ENCODE measurements at regions not wholly inside any gene's neighbourhood (a gene's known extent, or its start where the extent isn't known, plus 50 kb on each side); places are given as distances from the start of the nearest gene placed in this dataset.

DNA sequence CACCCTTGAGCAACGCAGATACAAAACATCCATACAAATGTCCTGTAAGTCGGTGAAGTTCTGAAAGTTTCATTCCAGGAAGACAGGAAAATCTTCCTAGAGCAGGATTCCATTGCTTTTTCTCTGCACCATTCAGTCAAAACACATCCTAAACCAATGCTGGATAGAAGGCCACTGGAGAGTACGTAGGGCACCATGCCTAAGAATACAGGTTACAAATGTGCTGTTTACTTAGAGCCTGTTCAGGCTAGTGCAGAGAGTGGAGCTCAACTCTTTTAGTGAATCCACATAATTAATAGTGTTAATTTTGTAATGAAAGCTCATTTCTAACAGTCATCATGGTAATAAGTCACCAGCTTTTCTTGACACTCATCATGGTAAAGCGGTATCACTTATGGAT is 187.6 kb downstream of the NHLRC3 start:
- Histone ChIP-seq H3K27ac (no peak overlapping the region), H3F3A (ENCODE audit: insufficient read depth) (no peaks in the 10 kb centered on the region), H3K9me3 (ENCODE audit: low read depth) (no peaks in the 10 kb centered on the region), H3K4me3 (no peak overlapping the region), H3K9me2 (ENCODE audit: insufficient read depth) (no peaks in the 10 kb centered on the region), H3K4me1 (ENCODE audit: insufficient read depth) (no peaks in the 10 kb centered on the region), H3K4me2 (ENCODE audit: unreplicated experiment) (no peak overlapping the region), H2AFZ (no peak overlapping the region), H3K36me3 (ENCODE audit: low read depth) (no peaks in the 10 kb centered on the region), H3K9ac (no peak overlapping the region), H3K27me3 (replicated peaks; ENCODE audit: insufficient read depth) (no peaks in the 10 kb centered on the region), H4K20me1 (ENCODE audit: insufficient read depth) (no peaks in the 10 kb centered on the region), H3K79me2 (ENCODE audit: insufficient read depth) (no peaks in the 10 kb centered on the region)
- TF ChIP-seq EZH2 (IDR thresholded peaks at IDR 0.05; ENCODE audit: insufficient read depth, poor library complexity, severe bottlenecking): no peak
- no peak for TF ChIP-seq EZH2phosphoT487 (IDR thresholded peaks at IDR 0.05; ENCODE audit: insufficient read depth, low read depth)
- in situ Hi-C loops (cut with MboI): no loop called here
- 52 to 60% methylated on average over 4 of the region's 4 CpGs for WGBS, 2 experiments (ENCODE audit: low coverage in 1 of 2, low lambda C conversion rate in 2 of 2, missing lambda C conversion rate in 2 of 2)
- no peak for DNase-seq

DNA sequence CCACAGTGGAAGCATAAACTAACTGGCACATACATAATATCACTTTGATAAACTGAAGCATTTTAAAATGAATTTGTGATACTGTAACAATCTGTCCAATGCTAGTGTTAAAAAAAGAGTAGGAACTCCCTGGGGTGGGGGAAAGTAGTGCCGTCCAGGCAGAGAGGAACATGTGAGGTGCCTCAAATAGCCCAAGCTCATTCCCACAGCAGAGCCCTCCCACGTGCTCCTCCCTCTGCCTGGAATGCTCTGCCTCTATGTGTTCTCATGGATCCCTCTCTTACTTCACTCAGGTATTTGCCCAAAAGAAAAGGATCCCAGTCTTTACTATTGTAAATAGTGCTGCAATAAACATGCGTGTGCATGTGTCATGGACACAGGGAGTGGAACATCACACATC is 188.1 kb downstream of the NHLRC3 start:
- H3K27ac ChIP-seq: no peak overlapping the region
- no peaks in the 10 kb centered on the region for H3K79me2 ChIP-seq (ENCODE audit: insufficient read depth)
- no peak overlapping the region for H3K4me3 ChIP-seq
- no peaks in the 10 kb centered on the region for H3K9me2 ChIP-seq (ENCODE audit: insufficient read depth)
- no peak overlapping the region for H2AFZ ChIP-seq
- H4K20me1 ChIP-seq (ENCODE audit: insufficient read depth): no peaks in the 10 kb centered on the region
- no peaks in the 10 kb centered on the region for H3K4me1 ChIP-seq (ENCODE audit: insufficient read depth)
- no peaks in the 10 kb centered on the region for H3K36me3 ChIP-seq (ENCODE audit: low read depth)
- H3K9me3 ChIP-seq (ENCODE audit: low read depth): no peaks in the 10 kb centered on the region
- no peaks in the 10 kb centered on the region for H3K27me3 ChIP-seq (replicated peaks; ENCODE audit: insufficient read depth)
- TF ChIP-seq EZH2phosphoT487 (IDR thresholded peaks at IDR 0.05; ENCODE audit: insufficient read depth, low read depth): no peak
- TF ChIP-seq EZH2 (IDR thresholded peaks at IDR 0.05; ENCODE audit: insufficient read depth, poor library complexity, severe bottlenecking): no peak
- no peak for DNase-seq
- 32 to 36% methylated on average over 3 of the region's 3 CpGs for WGBS, 2 experiments (ENCODE audit: low coverage in 1 of 2, low lambda C conversion rate in 2 of 2, missing lambda C conversion rate in 2 of 2)
- no peak overlapping the region for H3K9ac ChIP-seq
- H3K4me2 ChIP-seq (ENCODE audit: unreplicated experiment): no peak overlapping the region
- in situ Hi-C loops (cut with MboI): no loop called here
- no peaks in the 10 kb centered on the region for H3F3A ChIP-seq (ENCODE audit: insufficient read depth)

DNA sequence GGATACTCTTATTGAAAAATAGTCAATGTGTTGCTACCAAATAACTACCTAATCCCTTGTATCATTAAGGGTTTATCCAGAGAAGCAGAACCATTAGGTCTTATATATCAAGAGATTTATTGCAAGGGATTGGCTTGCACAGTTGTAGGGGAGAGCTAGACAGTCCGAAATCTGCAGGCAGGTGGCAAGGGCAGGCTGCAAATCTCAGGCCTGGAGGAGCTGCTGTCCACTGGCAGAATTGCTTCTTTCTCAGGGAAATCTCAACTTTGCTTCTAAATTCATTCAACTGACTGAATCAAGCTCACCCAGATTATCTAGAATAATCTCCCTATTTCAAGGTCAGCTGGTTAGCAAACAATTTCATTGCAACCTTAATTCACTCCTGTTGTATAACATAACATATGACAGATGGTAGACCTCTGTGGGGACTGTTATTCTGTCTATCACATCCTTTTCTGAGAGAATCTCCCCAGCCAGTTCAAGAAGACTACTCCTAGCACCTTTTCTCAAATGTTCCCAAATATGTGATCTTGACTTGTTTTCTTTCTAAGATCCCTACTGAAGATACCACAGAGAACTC is 194.2 kb downstream of the NHLRC3 start:
- Histone ChIP-seq H3K9ac (no peak overlapping the region), H3K9me2 (ENCODE audit: insufficient read depth) (no peaks in the 10 kb centered on the region), H3K27me3 (replicated peaks; ENCODE audit: insufficient read depth) (peaks cover 4% of the 10 kb centered on the region; the same call in 1 of the 2 replicates), H3K4me2 (ENCODE audit: unreplicated experiment) (no peak overlapping the region), H3F3A (ENCODE audit: insufficient read depth) (no peaks in the 10 kb centered on the region), H3K4me1 (ENCODE audit: insufficient read depth) (no peaks in the 10 kb centered on the region), H3K4me3 (no peak overlapping the region), H4K20me1 (ENCODE audit: insufficient read depth) (no peaks in the 10 kb centered on the region), H3K79me2 (ENCODE audit: insufficient read depth) (no peaks in the 10 kb centered on the region), H3K27ac (no peak overlapping the region), H2AFZ (no peak overlapping the region), H3K9me3 (ENCODE audit: low read depth) (no peaks in the 10 kb centered on the region), H3K36me3 (ENCODE audit: low read depth) (no peaks in the 10 kb centered on the region)
- no peak for TF ChIP-seq EZH2phosphoT487 (IDR thresholded peaks at IDR 0.05; ENCODE audit: insufficient read depth, low read depth)
- TF ChIP-seq EZH2 (IDR thresholded peaks at IDR 0.05; ENCODE audit: insufficient read depth, poor library complexity, severe bottlenecking): no peak
- in situ Hi-C loops (cut with MboI): no loop called here
- 25 to 37% methylated on average over 1 of the region's 1 CpG for WGBS, 2 experiments (ENCODE audit: low coverage in 1 of 2, low lambda C conversion rate in 2 of 2, missing lambda C conversion rate in 2 of 2)
- no peak for DNase-seq

DNA sequence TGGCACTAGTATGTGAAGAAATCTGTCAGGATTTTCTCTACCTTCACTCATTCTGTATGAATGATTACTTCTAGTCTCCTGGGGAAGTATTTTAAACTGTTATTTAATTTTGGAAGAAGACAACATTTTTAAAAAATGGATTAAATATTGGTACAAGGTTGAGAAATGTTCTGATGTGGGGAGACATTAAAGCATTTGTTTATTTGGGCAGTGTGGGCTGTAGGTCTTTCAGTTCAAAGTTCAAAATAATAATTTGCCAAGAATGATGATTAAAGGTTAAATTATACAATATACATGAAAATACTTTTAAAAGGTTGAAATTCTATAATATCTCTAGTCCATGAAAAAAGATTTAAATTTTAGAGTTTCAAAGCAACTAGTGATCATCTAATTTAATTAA is 194.7 kb downstream of the NHLRC3 start:
- TF ChIP-seq EZH2 (IDR thresholded peaks at IDR 0.05; ENCODE audit: insufficient read depth, poor library complexity, severe bottlenecking) (no peak), EZH2phosphoT487 (IDR thresholded peaks at IDR 0.05; ENCODE audit: insufficient read depth, low read depth) (no peak)
- no peaks in the 10 kb centered on the region for H4K20me1 ChIP-seq (ENCODE audit: insufficient read depth)
- no peak for DNase-seq

DNA sequence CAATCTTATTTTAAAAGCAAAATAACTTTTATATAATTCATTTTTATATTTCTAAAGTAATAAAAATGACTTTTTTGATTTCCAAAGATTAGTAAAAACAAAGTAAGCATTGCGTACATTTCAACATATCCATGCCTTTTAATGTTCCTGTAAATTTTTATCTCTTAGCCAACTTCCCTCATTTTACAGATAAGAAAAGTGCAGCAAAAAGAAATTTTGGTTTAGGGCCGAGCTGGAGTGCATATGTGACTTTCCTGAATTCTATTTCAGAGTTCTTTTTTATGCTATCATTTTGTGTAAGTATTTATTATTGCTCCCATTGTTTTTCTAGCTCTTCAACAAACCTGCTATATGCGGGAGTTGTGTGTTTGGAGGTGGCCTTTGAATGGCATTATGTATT is 195.3 kb downstream of the NHLRC3 start:
- no peak overlapping the region for H3K27ac ChIP-seq
- peaks cover 8% of the 10 kb centered on the region; the same call in 1 of the 2 replicates for H3K27me3 ChIP-seq (replicated peaks; ENCODE audit: insufficient read depth)
- no peaks in the 10 kb centered on the region for H3K9me2 ChIP-seq (ENCODE audit: insufficient read depth)
- H4K20me1 ChIP-seq (ENCODE audit: insufficient read depth): no peaks in the 10 kb centered on the region
- no peak overlapping the region for H3K4me3 ChIP-seq
- no peaks in the 10 kb centered on the region for H3K9me3 ChIP-seq (ENCODE audit: low read depth)
- H3K4me1 ChIP-seq (ENCODE audit: insufficient read depth): no peaks in the 10 kb centered on the region
- H3K9ac ChIP-seq: no peak overlapping the region
- H3K36me3 ChIP-seq (ENCODE audit: low read depth): no peaks in the 10 kb centered on the region
- in situ Hi-C loops (cut with MboI): no loop called here
- WGBS, 2 experiments (ENCODE audit: low coverage in 1 of 2, low lambda C conversion rate in 2 of 2, missing lambda C conversion rate in 2 of 2): 47 to 58% methylated on average over 3 of the region's 3 CpGs
- H3K4me2 ChIP-seq (ENCODE audit: unreplicated experiment): no peak overlapping the region
- TF ChIP-seq EZH2phosphoT487 (IDR thresholded peaks at IDR 0.05; ENCODE audit: insufficient read depth, low read depth) (no peak), EZH2 (IDR thresholded peaks at IDR 0.05; ENCODE audit: insufficient read depth, poor library complexity, severe bottlenecking) (no peak)
- no peak for DNase-seq
- H2AFZ ChIP-seq: no peak overlapping the region
- H3K79me2 ChIP-seq (ENCODE audit: insufficient read depth): no peaks in the 10 kb centered on the region
- no peaks in the 10 kb centered on the region for H3F3A ChIP-seq (ENCODE audit: insufficient read depth)

More for the DNA sequence above, 194.7 kb downstream of the NHLRC3 start:
- H3K4me3 ChIP-seq: no peak overlapping the region
- in situ Hi-C loops (cut with MboI): no loop called here
- no peaks in the 10 kb centered on the region for H3K9me3 ChIP-seq (ENCODE audit: low read depth)
- H3K4me1 ChIP-seq (ENCODE audit: insufficient read depth): no peaks in the 10 kb centered on the region
- H3K4me2 ChIP-seq (ENCODE audit: unreplicated experiment): no peak overlapping the region
- no peaks in the 10 kb centered on the region for H3K79me2 ChIP-seq (ENCODE audit: insufficient read depth)
- no peak overlapping the region for H2AFZ ChIP-seq
- H3F3A ChIP-seq (ENCODE audit: insufficient read depth): no peaks in the 10 kb centered on the region
- peaks cover 8% of the 10 kb centered on the region; the same call in 1 of the 2 replicates for H3K27me3 ChIP-seq (replicated peaks; ENCODE audit: insufficient read depth)
- H3K36me3 ChIP-seq (ENCODE audit: low read depth): no peaks in the 10 kb centered on the region
- no peaks in the 10 kb centered on the region for H3K9me2 ChIP-seq (ENCODE audit: insufficient read depth)
- no peak overlapping the region for H3K9ac ChIP-seq
- no peak overlapping the region for H3K27ac ChIP-seq
